ENCODE measurements at regions not wholly inside any gene's neighbourhood (a gene's known extent, or its start where the extent isn't known, plus 50 kb on each side); places are given as distances from the start of the nearest gene placed in this dataset.

DNA sequence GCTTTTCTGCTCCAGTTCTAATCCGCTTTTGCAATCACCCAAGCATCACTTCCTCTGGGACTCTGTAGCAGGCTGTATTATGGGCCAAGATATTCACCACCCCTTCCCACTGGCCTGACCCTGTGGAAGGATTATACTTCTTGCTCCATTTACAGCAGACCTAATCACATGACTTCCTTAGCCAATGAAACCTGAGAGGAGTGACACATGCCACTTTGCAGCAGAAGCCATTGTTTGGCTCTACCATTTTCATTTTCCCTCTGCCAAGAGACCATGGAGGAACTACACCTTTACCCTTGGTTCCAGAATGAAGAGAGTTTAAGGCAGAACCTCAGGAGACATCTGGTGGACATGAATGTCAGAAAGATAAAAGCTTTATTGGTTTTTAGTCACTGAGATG lies 134.9 kb upstream of the HSD17B12 start:
- TF ChIP-seq CTCF (IDR thresholded peaks at IDR 0.05; ENCODE audit: low read depth, low read length, missing input control) (no peak), JUND (IDR thresholded peaks at IDR 0.05) (no peak), RAD21 (IDR thresholded peaks at IDR 0.05) (no peak), GABPA (IDR thresholded peaks at IDR 0.05 in 1 of 2, conservative IDR thresholded peaks at IDR 0.05 in 1 of 2) (no peak), YY1 (IDR thresholded peaks at IDR 0.05) (no peak)
- TF ChIP-seq, protein P1, sequence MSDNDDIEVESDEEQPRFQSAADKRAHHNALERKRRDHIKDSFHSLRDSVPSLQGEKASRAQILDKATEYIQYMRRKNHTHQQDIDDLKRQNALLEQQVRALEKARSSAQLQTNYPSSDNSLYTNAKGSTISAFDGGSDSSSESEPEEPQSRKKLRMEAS (IDR thresholded peaks at IDR 0.05), result no peak

Data from liver (tissue), 3 donors.